GM10266 (cell line): ENCODE measurements at regions not wholly inside any gene's neighbourhood (a gene's known extent, or its start where the extent isn't known, plus 50 kb on each side); places are given as distances from the start of the nearest gene placed in this dataset.
"Not testable (repeated sequence)": the region's sequence is repeated elsewhere in the genome, so short reads cannot be mapped to it uniquely, and the experiment has no call there.

Source experiments
- DNase-seq: peaks from one replicate; pipeline ENCODE4 v3.0.0; 2012; ENCODE audit errors: extremely low spot score
- TF ChIP-seq, protein P1 (sequence below): IDR thresholded peaks from 2 replicates; pipeline ENCODE4 v1.5.1; 2012; ENCODE audit warnings: mild to moderate bottlenecking, low read depth; ENCODE audit not compliant: control insufficient read depth, insufficient read depth; ENCODE audit errors: missing control alignments

- DNase-seq: no peak
- TF ChIP-seq, protein P1, sequence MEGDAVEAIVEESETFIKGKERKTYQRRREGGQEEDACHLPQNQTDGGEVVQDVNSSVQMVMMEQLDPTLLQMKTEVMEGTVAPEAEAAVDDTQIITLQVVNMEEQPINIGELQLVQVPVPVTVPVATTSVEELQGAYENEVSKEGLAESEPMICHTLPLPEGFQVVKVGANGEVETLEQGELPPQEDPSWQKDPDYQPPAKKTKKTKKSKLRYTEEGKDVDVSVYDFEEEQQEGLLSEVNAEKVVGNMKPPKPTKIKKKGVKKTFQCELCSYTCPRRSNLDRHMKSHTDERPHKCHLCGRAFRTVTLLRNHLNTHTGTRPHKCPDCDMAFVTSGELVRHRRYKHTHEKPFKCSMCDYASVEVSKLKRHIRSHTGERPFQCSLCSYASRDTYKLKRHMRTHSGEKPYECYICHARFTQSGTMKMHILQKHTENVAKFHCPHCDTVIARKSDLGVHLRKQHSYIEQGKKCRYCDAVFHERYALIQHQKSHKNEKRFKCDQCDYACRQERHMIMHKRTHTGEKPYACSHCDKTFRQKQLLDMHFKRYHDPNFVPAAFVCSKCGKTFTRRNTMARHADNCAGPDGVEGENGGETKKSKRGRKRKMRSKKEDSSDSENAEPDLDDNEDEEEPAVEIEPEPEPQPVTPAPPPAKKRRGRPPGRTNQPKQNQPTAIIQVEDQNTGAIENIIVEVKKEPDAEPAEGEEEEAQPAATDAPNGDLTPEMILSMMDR: no peak
Measured at GRCh38 chr12:128111951-128112350, 155.0 kb upstream of the TMEM132C start.

- DNase-seq: not testable (repeated sequence)
Measured at GRCh38 chr12:128113250-128113649, 153.7 kb upstream of the TMEM132C start.

DNA sequence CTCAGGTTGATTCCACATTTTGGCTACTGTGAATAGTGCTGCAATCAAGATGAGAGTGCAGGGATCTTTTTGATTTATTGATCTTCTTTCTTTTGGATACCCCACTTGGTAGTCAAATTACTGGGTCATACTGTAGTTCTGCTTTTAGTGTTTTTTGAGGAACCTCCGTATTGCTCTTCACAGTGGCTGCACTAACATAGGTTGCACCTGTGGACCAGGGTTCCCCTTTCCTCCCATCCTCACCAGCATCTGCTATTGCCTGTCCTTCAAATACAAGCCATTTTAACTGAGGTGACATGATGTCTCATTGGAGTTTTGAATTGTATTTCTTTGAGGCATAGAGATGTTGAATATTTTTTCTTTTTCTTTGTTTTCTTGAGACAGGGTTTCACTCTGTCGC lies 152.5 kb upstream of the TMEM132C start:
- TF ChIP-seq, protein P1: no peak
- no peak for DNase-seq

DNA sequence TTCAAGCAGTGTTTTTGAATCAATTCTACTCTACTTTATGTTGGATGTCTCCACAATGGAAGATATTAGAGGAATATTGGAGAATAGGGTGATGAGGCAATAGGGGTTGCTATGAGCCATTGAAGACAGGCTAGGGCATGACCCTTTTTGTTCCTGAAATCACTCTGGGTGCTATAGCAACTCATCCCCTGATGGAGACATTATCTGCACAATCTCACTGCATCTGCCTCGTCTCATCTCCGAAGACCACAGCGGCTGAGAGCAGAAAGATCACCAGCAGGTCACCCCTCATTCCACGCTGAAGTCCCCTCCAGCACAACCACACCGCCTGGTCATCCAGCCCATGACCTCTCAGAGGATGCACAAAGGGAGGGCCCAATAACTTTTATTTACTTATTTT lies 150.4 kb upstream of the TMEM132C start:
- DNase-seq: no peak
- TF ChIP-seq, protein P1: no peak

DNA sequence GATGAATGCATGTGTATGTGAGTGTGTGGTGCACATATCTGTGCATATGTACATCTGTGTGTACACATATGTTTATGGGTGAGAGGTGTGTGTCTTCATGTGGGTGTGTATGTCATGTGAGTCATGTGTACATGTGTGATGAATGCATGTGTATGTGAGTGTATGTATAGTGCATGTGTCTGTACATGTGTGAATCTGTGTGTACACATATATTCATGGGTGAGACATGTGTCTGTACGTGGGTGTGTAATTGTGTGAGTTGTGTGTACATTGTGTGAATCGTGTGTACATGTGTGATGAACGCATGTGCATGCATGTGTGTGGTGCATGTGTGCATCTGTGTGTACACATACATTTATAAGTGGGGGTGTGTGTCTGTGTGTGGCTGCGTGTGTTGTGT lies 146.9 kb upstream of the TMEM132C start:
- TF ChIP-seq, protein P1: no peak

GRCh38 chr12:128121424-128121823 lies 145.5 kb upstream of the TMEM132C start:
- DNase-seq: no peak
- TF ChIP-seq, protein P1: no peak

More for the DNA sequence above, 146.9 kb upstream of the TMEM132C start:
- no peak for DNase-seq

DNA sequence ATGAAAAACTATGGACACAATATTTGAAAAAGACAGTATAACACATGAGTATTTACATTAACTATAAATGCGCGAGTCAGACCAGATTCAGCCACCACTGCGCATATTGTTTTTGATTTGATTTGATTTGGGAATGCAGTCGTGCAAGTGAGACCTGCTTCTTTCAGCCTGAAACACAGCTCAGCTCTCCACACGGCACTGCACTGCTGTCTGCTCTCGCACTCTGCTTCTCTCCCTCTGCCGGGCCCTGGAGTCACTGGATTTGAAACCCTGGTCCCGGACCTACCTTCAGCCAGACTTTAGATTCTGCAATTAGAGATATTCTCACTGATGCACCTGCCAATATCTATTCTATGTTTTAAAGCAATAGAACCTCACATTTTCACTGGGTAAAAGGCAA lies 143.9 kb upstream of the TMEM132C start:
- TF ChIP-seq, protein P1: no peak
- DNase-seq: no peak

GRCh38 chr12:128131955-128132354 lies 135.0 kb upstream of the TMEM132C start:
- no peak for DNase-seq
- TF ChIP-seq, protein P1: no peak
